ENCODE measurements at regions not wholly inside any gene's neighbourhood (a gene's known extent, or its start where the extent isn't known, plus 50 kb on each side); places are given as distances from the start of the nearest gene placed in this dataset.

- ATAC-seq (no peak), FAIRE-seq (no peak), DNase-seq (ENCODE audit: low read depth in 1 of 2, low spot score in 1 of 2) (no peak)
- ChIA-PET POLR2A (no interaction called here), CTCF (no interaction called here)
- Histone ChIP-seq H3K27ac (no peak overlapping the region), H3K4me2 (no peak overlapping the region), H3K4me1 (no peaks in the 10 kb centered on the region), H3K4me3 (no peak overlapping the region), H3K9me3 (no peaks in the 10 kb centered on the region)
- 0% methylated on average over 1 of the region's 1 CpG for WGBS (ENCODE audit: missing lambda C conversion rate)
- TF ChIP-seq ATOH8 (CRISPR knock-in tag; IDR thresholded peaks at IDR 0.05; ENCODE audit: low read depth): no peak
- no peak for TF ChIP-seq ZC3H11A (IDR thresholded peaks at IDR 0.05)
- no peak for TF ChIP-seq FOXS1 (CRISPR knock-in tag; IDR thresholded peaks at IDR 0.05)
- TF ChIP-seq KDM5A (IDR thresholded peaks at IDR 0.05): no peak
- no peak for TF ChIP-seq JUN (IDR thresholded peaks at IDR 0.05)
- no peak for TF ChIP-seq JUNB (IDR thresholded peaks at IDR 0.05)
- TF ChIP-seq NFE2L2 (conservative IDR thresholded peaks at IDR 0.05; ENCODE audit: low read length): no peak
- TF ChIP-seq ZFP36 (IDR thresholded peaks at IDR 0.05; ENCODE audit: borderline replicate concordance, partially characterized antibody): no peak
- no peak for TF ChIP-seq EHF (CRISPR knock-in tag; IDR thresholded peaks at IDR 0.05)
- TF ChIP-seq PBX3 (IDR thresholded peaks at IDR 0.05): no peak
- TF ChIP-seq TFCP2L1 (CRISPR knock-in tag; IDR thresholded peaks at IDR 0.05): no peak
- TF ChIP-seq EHMT2 (IDR thresholded peaks at IDR 0.05; ENCODE audit: low read depth): no peak
- TF ChIP-seq BHLHE40 (IDR thresholded peaks at IDR 0.05; ENCODE audit: low read depth, low read length): no peak
- no peak for TF ChIP-seq HOXB13 (CRISPR knock-in tag; IDR thresholded peaks at IDR 0.05; ENCODE audit: low read depth)
- no peak for TF ChIP-seq SMC3 (IDR thresholded peaks at IDR 0.05)
- no peak for TF ChIP-seq CHD2 (IDR thresholded peaks at IDR 0.05; ENCODE audit: low read length, partially characterized antibody)
- no peak for TF ChIP-seq HOXB5 (CRISPR knock-in tag; IDR thresholded peaks at IDR 0.05)
- TF ChIP-seq HES2 (IDR thresholded peaks at IDR 0.05): no peak
- TF ChIP-seq HMGXB4 (CRISPR knock-in tag; IDR thresholded peaks at IDR 0.05; ENCODE audit: borderline replicate concordance): no peak
Measured at GRCh38 chrX:131894995-131895394, 128.1 kb upstream of the STK26 start.

- H3K4me1 ChIP-seq: no peaks in the 10 kb centered on the region
- no peak for ATAC-seq
- no peak overlapping the region for H3K4me2 ChIP-seq
- FAIRE-seq: no peak
- H3K27ac ChIP-seq: no peak overlapping the region
- TF ChIP-seq JUN (IDR thresholded peaks at IDR 0.05): no peak
- TF ChIP-seq TP53 (CRISPR knock-in tag; IDR thresholded peaks at IDR 0.05): no peak
- TF ChIP-seq HES2 (IDR thresholded peaks at IDR 0.05): no peak
- no peak for TF ChIP-seq RFX5 (IDR thresholded peaks at IDR 0.05)
- no peak for TF ChIP-seq FOXS1 (CRISPR knock-in tag; IDR thresholded peaks at IDR 0.05)
- no peak for TF ChIP-seq CBX8 (IDR thresholded peaks at IDR 0.05)
- TF ChIP-seq JUNB (IDR thresholded peaks at IDR 0.05): no peak
- TF ChIP-seq MYC (IDR thresholded peaks at IDR 0.05; ENCODE audit: borderline replicate concordance, low read length): no peak
- no peak overlapping the region for H3K4me3 ChIP-seq
- CTCF ChIA-PET: no interaction called here
- POLR2A ChIA-PET: no interaction called here
- H3K9me3 ChIP-seq: no peaks in the 10 kb centered on the region
- 2% methylated on average over 3 of the region's 3 CpGs for WGBS (ENCODE audit: missing lambda C conversion rate)
- DNase-seq (ENCODE audit: low read depth in 1 of 2, low spot score in 1 of 2): no peak
Measured at GRCh38 chrX:131895807-131896206, 127.3 kb upstream of the STK26 start.

Measured in A549 (cell line).